GM18861 (cell line): ENCODE measurements at regions not wholly inside any gene's neighbourhood (a gene's known extent, or its start where the extent isn't known, plus 50 kb on each side); places are given as distances from the start of the nearest gene placed in this dataset.
A peak's percentile ranks its signal among the peaks of the same experiment; 100 is the strongest.

Experiments used
- ATAC-seq: cut with Tn5 transposase; IDR thresholded peaks from one replicate; pipeline ENCODE4 v1.9.1; 2021; ENCODE audit not compliant: unreplicated experiment

DNA sequence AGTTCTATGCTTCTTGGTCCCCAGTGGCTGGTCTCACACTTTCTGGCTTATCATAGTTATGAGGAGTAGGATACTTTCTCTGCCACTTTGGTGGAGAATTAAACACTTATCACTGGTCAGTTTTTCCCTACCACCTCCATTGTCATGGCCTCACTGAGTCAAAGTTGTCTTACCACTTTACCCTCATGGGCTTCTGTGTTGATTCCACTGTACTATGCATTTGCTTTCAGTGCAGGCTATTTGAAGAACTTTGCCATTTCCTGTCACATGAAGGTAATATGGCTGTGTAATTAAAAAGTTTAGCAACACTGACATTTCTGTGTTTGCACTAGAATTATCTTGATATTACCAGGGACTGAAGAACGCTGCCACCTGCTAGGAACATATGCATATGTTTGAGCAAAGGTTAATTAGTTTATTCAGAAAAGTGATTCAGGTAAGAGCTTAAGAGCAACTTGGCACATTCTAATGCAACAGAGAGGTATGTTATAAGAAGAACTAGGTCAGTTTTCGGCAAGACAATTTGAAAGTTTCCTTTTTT is 377.3 kb downstream of the PDCD6IP start:
- no peak for ATAC-seq

GRCh38 chr3:34176723-34177122 is 378.3 kb downstream of the PDCD6IP start:
- no peak for ATAC-seq

DNA sequence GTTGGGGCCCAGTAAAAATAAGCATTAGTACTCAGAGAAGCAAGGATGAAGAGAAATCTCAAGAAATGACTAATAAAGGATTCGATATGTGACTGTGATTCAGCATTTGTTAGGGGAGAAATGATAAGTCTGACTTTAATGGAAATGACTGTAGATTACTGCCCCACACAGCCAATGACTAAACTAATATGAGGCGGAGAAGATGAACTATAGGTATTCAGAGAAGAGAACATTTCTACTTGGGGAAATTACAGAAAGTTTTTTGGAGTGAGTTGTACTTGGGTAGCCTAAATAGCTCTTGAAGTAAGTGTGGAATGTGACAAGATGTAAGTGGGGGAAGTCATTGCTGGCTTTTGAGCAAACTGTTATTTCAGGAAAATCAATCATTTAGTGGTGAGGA is 380.0 kb downstream of the PDCD6IP start:
- no peak for ATAC-seq

GRCh38 chr3:34179716-34180115 is 381.3 kb downstream of the PDCD6IP start:
- no peak for ATAC-seq

GRCh38 chr3:34180532-34180931 is 382.1 kb downstream of the PDCD6IP start:
- ATAC-seq, result no peak

DNA sequence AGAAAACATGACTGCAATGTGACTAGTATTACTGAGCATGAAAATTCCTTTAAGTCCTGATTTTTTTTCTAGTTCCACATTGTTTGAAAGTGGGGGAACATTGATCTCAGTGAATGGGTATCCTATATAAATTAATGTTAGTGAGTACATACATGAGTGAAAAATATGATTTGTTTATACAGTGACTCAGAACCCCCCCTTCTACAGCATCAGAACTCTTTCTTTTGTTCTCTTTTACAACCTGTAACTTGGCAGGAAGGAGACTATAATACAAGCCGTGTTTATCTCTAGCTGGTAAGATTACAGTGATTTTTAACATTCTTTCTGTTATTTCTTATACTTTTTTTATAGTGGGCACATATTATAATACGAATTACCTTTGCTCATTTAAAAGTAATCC is 384.7 kb downstream of the PDCD6IP start:
- ATAC-seq, result no peak

GRCh38 chr3:34183611-34184340 is 385.3 kb downstream of the PDCD6IP start:
- ATAC-seq, result no peak

DNA sequence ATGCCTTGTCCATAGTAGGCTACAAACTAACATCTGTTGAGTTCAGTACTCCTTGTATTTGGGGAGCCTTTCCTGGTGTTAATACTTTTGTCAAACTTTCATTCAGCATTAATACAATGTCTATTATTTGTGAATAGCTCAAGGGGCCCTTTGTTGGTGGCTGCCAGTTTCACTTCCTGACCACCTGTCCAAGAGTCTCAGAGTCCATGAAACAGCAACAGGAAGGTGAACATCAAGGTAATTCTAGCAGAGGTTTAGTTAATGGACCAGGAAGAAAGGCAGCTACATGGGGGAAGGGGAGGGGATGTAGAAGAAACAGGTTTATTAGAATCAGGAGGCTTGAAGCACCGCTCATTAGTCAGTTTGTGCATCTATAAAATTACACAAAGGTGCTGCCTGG is 386.9 kb downstream of the PDCD6IP start:
- ATAC-seq, result no peak

DNA sequence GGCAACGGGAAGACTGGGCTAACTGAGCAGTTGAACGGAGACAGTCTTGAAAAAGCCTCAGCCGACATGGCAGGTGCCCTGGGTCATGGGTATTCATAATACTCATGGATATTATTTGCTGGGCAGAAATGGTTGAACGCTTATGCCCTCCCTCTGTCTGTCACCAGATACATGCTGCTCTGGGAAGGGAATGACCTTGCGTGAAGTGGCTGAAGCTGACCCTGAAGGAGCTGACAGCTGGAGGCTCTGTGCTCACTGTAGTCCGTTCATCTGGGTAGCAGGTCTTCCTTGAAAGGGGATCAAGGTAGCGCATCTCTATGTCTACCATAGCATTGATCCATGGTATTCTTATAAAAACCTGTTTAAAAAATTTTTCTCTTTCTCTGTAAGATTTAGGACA is 390.7 kb downstream of the PDCD6IP start:
- ATAC-seq, result no peak

GRCh38 chr3:34196914-34197313 is 398.5 kb downstream of the PDCD6IP start:
- no peak for ATAC-seq

DNA sequence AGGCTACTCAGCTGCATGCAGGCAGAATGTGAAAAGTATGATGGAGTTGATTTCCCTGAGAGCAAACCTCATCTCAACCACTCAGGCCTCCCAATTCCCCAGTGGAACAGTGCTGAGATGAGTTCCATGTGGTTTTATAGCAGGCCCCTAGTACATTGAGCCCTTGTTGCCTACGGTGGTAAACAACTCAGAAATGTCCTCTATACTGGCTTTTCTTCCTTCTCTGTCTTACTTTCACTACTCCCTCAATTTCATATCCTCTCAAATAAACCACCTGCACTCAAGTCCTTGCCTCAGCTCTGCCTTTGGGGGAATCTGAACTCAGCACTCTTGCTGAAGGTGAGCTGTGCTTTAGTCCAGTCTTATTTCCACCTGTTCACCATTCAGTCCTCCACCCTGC is 399.9 kb downstream of the PDCD6IP start:
- ATAC-seq, result no peak

- peak; percentile 87 for ATAC-seq
Measured at GRCh38 chr3:34200576-34200975, 402.1 kb downstream of the PDCD6IP start.

GRCh38 chr3:34202975-34203374 is 404.5 kb downstream of the PDCD6IP start:
- no peak for ATAC-seq

GRCh38 chr3:34203386-34203785 is 405.0 kb downstream of the PDCD6IP start:
- no peak for ATAC-seq

DNA sequence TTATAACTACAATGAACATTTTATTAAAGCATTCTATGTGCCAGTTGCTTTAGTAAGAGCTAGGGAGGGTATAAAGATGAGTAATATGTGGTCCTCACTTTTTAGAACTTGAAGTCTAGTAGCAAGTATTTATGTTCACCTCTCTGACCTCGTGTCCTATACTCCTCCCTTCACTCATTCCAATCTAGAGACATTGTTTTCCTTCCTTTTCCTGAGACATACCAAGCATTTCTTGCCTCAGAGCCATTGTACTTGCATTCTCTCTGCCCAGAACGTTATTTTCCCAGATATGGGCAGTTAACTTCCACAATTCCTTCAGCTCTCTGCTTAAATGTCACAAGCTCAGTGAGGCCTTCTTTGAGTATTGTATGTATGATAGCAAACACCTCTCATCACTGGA is 408.6 kb downstream of the PDCD6IP start:
- no peak for ATAC-seq

DNA sequence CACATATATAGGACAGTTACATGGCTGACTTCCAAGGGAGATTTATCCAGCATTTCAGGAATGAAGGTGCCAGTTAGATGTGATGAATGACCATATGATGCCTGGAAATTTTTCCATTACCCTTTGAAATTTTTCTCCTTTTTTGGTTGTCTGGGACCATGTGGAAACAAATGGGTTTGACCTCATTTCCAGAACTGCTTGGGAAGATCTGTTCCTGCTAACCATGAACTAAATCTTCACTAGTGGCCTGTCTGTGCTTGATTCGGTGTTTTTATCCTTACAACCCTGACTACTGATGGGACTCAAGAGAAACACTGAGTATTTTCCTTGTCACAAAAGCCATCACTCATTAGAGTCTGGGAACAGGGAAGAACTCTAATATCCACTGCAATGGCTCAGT is 409.4 kb downstream of the PDCD6IP start:
- no peak for ATAC-seq

DNA sequence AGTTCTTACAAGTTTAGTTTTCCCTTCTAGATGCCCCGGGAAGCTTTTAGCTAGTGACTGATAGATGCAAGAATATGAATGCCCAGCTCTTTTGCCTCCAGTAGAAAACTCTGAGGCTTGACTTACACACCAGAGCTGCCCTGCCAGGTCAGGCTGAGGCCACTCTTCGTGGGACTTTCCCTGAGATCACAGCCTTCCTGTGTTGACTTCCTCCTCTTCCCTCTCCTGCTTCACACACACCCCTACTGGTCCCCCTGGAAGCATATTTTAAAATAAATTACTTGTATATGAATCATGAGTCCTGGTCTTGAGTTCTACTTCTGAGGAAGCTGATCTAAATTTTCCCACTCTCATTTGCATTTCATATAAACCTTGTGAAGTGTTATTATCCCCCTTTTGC is 413.7 kb downstream of the PDCD6IP start:
- ATAC-seq, result no peak

DNA sequence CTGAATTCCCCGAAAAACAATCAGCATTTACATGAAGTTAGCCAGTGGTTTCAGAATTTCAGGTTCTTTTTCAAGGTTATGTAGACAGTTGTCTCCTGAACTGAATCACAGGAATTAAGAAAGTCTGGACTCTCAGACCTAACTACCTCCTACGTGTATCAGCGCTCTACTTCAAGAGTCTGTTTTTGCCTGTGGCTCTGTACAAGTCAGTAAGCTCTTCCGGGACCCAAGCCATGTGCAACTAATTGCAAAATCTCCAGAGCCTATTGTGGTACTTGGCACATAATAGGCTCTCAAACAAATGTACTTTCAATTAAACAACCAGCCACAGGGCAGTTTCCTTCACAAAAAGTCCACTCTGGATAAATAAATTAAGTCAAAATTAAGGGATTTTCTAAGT is 414.2 kb downstream of the PDCD6IP start:
- ATAC-seq, result no peak

DNA sequence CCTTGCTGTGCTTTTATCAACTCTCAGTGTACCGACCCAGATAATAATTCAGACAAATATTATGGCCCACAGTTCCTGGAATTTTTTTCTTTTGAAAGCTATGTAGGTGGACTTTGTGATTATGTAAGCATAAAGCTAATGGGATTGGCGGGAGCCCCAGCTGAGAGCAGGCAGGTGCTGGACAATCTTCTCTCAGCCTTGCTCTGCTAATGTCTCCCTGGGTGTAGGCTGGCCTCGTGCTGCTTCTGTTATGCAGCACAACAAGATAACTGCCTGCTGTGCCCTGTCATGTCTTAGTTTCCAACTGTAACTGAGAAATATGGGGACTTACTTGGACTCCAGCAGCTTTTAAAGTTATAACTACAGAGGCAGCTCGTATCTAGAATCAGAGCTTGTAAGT is 415.0 kb downstream of the PDCD6IP start:
- no peak for ATAC-seq

- no peak for ATAC-seq
Measured at GRCh38 chr3:34216711-34217335, 418.4 kb downstream of the PDCD6IP start.

GRCh38 chr3:34218706-34219385 is 420.4 kb downstream of the PDCD6IP start:
- no peak for ATAC-seq

GRCh38 chr3:34219556-34219955 is 421.1 kb downstream of the PDCD6IP start:
- ATAC-seq, result no peak
